HG03469 (cell line): ENCODE measurements at regions not wholly inside any gene's neighbourhood (a gene's known extent, or its start where the extent isn't known, plus 50 kb on each side); places are given as distances from the start of the nearest gene placed in this dataset.

ENCODE experiments used
- ATAC-seq: cut with Tn5 transposase; IDR thresholded peaks from one replicate; pipeline ENCODE4 v1.9.1; 2021; ENCODE audit warnings: mild to moderate bottlenecking, moderate library complexity, moderate number of reproducible peaks; ENCODE audit not compliant: unreplicated experiment

GRCh38 chr2:66839551-66840320 lies 404.8 kb downstream of the MEIS1 start:
- ATAC-seq: no peak

DNA sequence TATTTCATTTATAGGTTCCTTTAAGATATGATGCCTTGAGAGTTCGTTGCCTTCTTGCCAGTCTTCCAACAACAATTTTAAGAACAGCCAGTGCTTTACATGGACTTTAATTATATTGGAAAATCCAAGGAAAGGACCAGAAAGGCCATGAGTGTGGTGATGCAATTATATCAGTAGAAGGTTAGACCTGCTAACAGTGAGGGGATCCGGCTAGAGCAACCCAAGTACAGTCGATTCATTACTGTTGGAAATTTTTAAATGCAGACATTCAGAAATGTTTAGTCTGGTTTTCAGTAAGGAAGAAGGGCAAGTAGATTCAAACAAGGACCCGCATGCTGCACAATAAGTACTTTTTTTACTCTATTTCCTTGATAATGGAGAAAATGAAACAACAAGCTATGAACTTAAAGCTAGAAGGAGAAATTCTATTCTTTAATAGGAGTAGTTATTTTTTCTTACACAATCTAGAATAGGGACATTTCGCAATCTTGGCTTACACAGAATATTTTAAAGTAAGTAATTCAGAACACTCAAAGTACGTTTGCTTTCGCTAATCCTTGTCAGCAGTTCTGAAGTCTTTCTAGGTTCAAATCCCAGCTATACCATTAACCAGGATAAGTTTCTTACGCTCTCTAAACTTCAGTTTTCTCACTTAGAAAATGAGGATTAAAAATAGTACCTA lies 405.5 kb downstream of the MEIS1 start:
- ATAC-seq: no peak

DNA sequence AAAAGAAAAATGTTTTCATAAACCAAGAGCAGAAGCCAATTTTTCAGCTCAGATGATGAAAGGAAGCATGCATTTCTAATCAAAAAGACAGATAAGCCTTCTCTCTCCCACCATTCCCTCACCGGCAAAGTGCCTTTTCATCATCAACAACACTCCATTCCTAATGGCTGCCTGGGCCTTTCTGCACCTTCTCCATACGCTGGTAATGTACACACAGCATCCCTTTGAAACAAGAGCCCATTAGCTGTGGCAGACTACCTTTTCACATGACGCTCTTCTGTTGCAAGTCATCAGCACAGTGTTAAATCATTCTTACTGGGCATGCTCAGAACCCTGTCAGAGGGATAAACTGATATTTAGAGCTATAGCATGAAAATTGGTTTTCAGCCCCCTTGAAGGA lies 408.9 kb downstream of the MEIS1 start:
- ATAC-seq: no peak

GRCh38 chr2:66845307-66845706 lies 410.4 kb downstream of the MEIS1 start:
- no peak for ATAC-seq

- no peak for ATAC-seq
Measured at GRCh38 chr2:66846887-66847286, 412.0 kb downstream of the MEIS1 start.

GRCh38 chr2:66849153-66849755 lies 414.3 kb downstream of the MEIS1 start:
- ATAC-seq: no peak

DNA sequence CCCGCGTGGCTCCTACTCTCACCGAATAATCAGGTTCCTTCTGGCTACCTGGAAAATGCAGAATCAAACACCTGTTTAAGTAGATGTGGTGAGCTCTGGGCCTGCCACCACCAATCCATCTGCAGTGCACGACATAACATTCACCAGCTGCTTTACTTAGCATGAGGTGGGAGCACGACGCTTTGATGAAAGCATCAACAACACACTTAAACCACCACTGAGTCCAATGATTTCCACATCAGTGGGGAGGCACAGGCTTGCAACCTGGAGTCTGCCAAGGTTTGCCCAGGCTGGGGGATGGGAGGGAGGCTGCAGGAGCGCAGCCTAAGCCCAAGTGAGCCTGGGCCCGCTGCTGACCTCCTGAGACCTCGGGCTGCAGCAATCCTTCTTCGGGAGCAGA lies 415.5 kb downstream of the MEIS1 start:
- no peak for ATAC-seq

DNA sequence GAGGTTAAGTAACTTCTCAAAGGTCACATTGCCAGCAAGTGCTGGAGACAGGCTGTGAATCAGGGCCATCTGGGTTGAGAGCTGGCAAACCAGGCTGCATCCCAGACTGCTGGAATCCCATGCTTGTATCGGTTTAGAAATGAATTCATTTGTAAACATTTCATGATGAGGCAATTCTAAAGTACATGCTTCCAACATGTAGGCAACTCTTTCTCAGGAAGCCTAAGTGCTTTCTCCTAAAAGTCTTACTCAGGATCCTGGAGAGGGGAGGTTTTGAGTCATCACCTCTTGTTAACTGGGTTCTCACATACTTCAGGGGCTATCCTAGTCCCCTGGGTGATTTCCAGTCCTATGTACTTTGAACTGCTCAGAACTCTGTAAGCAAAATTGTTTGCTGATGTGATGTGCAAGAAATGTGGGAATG lies 416.5 kb downstream of the MEIS1 start:
- no peak for ATAC-seq

GRCh38 chr2:66852953-66853352 lies 418.0 kb downstream of the MEIS1 start:
- no peak for ATAC-seq

GRCh38 chr2:66853585-66853984 lies 418.7 kb downstream of the MEIS1 start:
- ATAC-seq: no peak

DNA sequence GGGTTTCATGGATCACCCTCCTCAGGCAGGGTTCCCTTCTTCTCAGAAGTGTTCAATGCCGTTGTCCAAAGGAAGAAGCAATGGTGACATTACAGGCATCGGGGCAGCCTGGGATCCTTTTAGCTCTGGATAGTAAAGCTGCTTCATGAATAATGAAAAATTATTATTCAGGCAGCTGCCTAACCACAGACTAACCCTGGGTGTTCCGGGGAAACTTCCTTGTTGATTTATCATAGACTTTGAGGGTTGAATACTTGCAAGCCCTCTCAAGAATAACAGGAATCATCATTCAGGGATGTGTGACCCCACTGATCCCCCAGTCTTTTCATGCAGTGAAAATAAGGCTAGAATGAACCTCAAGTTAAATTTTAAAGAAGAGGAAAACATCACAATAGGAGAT lies 419.4 kb downstream of the MEIS1 start:
- no peak for ATAC-seq

DNA sequence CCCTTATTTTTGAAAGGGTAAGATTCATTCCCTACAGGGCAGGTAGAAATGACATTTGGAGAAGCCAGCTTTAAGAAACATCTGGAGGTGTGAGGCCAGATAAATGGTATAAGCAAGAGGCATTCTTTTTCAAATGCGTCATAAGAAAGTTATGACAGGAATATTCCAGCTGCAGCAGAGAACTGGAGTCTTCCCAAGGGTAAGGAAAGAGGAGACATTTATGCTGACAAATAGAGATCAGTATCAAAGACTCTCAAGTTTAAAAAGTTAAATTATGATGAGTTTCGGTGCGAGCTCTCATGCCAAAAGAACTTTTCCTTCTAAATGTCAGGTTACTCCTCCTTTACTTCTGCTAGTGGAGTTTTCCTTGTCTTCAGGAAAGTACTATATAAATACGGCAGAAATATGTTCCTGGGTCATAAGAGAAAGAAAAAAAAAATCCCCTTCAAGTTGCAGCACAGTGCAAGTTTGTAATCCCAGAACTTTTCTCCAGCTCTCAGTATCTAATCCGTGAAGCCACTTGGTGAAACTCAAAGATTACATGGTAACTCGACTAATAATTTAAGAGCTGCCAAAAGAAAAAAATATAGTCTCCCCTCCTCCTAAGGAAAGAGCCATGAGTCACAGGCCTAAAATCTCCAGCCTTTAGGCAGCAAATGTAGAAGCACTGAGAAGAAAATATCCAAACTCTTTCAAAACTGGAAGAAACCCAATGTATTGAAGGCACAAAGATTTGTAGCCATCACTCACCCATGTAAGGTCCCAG lies 428.1 kb downstream of the MEIS1 start:
- ATAC-seq: no peak

GRCh38 chr2:66865161-66865560 lies 430.2 kb downstream of the MEIS1 start:
- ATAC-seq: no peak

DNA sequence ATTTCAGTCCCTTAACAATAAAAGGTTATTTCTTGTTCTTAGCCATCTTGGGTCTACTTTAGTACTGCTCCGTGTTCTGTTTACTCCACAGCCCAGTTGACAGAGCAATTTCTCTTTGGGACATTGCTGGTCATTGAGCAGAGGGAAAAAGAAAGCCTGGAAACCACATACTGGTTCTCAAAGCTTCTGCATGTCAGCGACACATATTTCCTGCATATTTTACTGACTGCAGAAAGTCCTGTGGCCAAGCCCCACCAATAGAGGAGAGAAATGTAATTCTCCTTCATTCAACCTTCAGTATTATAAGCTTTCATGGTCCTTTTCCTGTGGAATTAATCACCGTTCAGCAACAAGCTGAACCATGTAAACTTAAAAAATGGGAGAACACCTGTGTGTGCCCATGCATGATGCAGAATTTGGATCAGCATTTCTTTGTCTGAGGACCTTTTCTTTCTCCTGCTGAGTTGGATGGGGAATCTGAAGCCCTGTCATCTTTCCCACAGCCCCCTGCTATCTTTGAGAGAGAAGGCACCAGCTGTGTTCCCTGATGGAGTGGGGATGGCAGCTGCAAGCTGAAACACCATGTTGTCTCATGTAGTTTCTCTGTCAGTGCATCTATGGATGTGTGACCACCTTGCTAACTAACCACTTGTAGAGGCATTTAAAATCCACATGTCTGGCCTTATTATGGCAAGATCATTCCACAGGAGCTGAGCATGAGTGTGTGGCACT lies 431.6 kb downstream of the MEIS1 start:
- ATAC-seq: no peak

GRCh38 chr2:66867063-66867441 lies 432.1 kb downstream of the MEIS1 start:
- no peak for ATAC-seq

GRCh38 chr2:66869076-66869475 lies 434.2 kb downstream of the MEIS1 start:
- no peak for ATAC-seq

DNA sequence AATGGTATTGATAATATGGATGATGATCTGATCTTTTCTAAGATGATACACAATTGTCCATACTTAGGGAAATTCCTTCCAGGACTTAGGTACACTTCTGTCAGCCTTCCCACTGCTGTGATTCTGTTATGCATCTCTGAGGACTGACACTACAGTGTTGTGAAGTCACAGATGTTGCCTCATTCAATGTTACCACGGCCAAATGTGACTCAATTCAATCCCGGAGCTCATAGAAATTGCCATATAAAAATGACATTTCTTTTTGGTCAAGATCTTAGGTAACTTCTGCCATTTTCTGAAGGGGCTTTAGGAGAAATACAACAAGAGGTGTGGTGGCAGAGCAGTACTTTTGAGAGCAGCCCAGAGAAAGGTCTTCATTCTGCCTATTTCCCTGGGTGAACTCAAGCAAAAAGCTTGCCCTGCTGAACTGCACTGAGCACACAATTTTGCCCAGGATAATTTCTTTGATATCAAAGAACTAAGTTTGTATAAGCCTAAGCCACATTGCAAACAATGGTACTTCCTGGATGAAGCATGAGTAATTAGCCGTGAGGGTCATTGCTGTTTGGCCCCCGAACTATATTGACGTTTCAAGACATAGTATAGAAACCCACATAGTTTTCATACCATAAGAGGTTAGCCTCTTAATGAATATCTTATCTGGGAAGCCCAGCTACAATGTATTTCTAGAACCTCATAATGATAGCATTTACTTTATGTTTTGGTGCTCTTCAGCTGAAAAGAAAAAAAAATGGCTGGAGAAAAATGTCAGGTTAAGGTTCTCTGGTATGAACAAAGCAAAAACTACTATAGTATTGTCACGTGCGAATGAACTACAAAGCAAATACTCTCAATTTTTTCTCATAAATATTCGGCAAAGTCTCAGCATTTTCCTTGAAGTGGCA lies 437.4 kb downstream of the MEIS1 start:
- no peak for ATAC-seq

DNA sequence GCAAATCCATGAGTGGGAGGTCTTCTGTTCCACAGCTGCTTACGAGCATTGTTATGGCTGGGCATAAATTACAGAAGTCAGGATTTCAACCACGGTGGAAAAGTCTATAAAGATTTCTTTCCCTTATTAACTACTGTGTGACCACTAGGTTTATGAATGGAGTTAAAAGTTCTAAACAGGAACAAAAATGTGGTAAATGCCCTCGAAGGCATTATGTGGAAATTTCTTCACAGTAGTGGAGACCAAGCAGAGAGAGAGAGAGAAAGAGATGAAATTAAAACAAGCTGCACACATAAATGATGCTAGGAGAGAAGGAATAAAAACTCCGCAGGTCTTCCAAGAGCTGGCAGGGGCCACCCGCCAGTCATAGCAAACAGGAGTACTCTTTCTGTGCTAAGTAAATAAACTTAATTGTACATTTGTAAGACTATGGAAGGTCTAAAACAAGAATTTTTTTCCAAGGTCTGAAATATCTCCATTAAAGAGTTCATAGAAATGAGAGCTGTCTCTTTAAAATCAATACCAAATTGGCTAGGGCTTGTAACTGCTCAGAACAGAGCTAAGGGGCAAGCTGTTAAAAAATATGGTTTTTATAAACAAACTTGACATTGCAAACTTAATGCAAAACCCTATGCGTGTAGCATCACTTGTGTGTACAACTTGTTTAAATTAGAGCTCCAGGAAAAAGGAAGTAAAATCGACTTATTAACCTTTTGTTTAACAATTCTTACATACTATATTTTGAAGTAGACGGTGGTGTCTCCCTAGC lies 438.2 kb downstream of the MEIS1 start:
- no peak for ATAC-seq

DNA sequence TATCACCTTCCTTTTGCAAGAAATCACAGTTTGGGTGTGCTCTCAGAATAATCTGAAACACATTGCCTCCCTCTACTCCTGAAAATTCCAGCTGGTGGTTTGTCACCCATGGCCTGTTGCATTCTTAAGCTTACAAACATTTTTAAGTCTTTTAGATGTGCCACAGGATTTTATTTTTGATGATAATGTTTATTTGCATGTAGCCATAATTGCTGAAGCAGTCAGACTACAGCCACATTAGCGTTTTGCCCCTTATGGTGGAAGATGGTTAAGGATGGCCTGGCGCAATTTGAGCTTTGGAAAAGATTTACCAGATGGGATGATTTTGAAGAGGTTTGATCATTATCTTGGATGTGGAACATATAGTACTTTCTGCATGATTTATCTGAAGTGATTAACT lies 439.5 kb downstream of the MEIS1 start:
- ATAC-seq: no peak
